ENCODE measurements at regions not wholly inside any gene's neighbourhood (a gene's known extent, or its start where the extent isn't known, plus 50 kb on each side); places are given as distances from the start of the nearest gene placed in this dataset.
A peak's percentile ranks its signal among the peaks of the same experiment; 100 is the strongest.

DNA sequence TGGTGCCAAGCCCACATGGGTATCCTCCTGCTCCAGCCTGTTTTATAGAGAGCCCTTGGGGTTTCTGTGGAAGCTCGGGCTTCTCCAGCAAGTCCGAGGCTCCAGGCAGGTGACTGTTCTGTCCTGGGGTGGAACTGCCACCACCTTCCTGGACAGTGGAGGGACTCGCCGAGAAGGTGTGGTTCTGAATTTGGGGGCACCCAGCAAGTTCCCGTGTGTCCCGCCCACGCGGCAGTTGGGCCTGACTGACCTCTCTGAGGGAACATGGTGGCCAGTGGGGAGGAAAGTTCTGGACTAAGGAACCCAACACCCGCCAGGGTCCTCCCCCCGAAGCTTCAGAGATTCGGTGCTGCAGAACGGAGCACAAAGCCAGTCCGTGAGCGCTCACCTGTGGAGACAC lies 158.1 kb upstream of the C1orf174 start:
- intact Hi-C loops (cut with DNase I) = no loop called here
- Histone ChIP-seq H3K4me1 (ENCODE audit: control insufficient read depth in 2 of 3, insufficient read depth in 2 of 3, low read depth in 1 of 3, low read length in 3 of 3) (no peaks in the 10 kb centered on the region), H3K27ac (ENCODE audit: low read depth in 2 of 2, low read length in 2 of 2) (no peak overlapping the region), H3K9ac (ENCODE audit: low read length in 3 of 3) (no peak overlapping the region), H3K9me3 (ENCODE audit: control insufficient read depth in 2 of 3, insufficient read depth in 1 of 3, low read length in 3 of 3) (no peaks in the 10 kb centered on the region), H3K4me3 (ENCODE audit: low read length in 3 of 3) (no peak overlapping the region), H3K27me3 (ENCODE audit: control insufficient read depth, insufficient read depth, low read length) (no peaks in the 10 kb centered on the region), H3K36me3 (ENCODE audit: control insufficient read depth in 2 of 3, insufficient read depth in 3 of 3, low read length in 3 of 3) (no peaks in the 10 kb centered on the region)
- DNase-seq (peak in 2 of 5 donors; percentile 4 to 31), FAIRE-seq (no peak)
- TF ChIP-seq, protein P1, sequence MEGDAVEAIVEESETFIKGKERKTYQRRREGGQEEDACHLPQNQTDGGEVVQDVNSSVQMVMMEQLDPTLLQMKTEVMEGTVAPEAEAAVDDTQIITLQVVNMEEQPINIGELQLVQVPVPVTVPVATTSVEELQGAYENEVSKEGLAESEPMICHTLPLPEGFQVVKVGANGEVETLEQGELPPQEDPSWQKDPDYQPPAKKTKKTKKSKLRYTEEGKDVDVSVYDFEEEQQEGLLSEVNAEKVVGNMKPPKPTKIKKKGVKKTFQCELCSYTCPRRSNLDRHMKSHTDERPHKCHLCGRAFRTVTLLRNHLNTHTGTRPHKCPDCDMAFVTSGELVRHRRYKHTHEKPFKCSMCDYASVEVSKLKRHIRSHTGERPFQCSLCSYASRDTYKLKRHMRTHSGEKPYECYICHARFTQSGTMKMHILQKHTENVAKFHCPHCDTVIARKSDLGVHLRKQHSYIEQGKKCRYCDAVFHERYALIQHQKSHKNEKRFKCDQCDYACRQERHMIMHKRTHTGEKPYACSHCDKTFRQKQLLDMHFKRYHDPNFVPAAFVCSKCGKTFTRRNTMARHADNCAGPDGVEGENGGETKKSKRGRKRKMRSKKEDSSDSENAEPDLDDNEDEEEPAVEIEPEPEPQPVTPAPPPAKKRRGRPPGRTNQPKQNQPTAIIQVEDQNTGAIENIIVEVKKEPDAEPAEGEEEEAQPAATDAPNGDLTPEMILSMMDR (IDR thresholded peaks at IDR 0.05; ENCODE audit: borderline replicate concordance, extremely low read depth, insufficient read depth) = no peak

DNA sequence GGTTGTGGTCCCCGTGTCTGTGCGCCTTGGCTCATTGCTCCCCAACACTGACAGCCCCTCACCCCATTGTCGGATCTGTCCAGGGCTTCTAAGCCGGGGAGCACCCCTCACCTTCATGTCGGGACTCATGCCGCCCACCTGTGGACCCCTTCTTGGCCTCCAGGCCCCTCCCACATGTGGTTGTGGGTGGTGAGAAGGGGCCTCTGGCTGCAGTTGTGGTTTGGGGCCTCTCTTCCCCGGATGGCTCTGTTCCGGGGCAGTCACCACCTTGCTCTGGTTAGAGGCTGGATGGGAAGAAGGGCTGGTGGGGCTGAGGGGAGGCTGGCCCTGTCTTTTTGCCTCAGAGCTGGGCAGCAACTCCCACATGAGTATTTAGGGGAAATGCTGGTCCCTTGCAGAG lies 158.6 kb upstream of the C1orf174 start:
- FAIRE-seq = no peak
- no peak overlapping the region for H3K4me3 ChIP-seq (ENCODE audit: low read length in 3 of 3)

DNA sequence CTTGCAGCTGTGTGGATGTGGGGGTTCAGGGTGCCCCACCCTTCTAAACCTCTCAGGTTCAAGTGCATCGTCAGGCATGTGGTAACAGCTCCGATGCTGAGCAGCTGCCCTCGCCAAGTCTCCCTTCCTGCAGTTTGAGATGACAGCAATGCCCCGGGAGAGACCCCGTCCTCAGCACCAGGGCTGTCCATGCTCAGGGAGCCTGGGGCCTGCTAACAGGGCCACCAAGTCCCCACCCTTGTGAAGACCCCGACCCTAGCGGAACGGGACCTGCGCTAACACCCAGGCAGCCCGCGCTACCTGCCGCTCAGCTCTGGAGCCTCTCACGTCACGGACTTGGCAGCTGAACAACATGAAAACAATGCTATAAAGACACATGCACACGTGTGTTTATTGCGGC lies 159.2 kb upstream of the C1orf174 start:
- peak in 2 of 5 donors; percentile 3 to 14 for DNase-seq

More for the DNA sequence above, 158.6 kb upstream of the C1orf174 start:
- no peaks in the 10 kb centered on the region for H3K4me1 ChIP-seq (ENCODE audit: control insufficient read depth in 2 of 3, insufficient read depth in 2 of 3, low read depth in 1 of 3, low read length in 3 of 3)
- H3K27me3 ChIP-seq (ENCODE audit: control insufficient read depth, insufficient read depth, low read length) = no peaks in the 10 kb centered on the region
- DNase-seq = peak in 2 of 5 donors; percentile 3 to 20
- H3K9me3 ChIP-seq (ENCODE audit: control insufficient read depth in 2 of 3, insufficient read depth in 1 of 3, low read length in 3 of 3) = no peaks in the 10 kb centered on the region
- H3K27ac ChIP-seq (ENCODE audit: low read depth in 2 of 2, low read length in 2 of 2) = no peak overlapping the region
- no peak overlapping the region for H3K9ac ChIP-seq (ENCODE audit: low read length in 3 of 3)
- no peaks in the 10 kb centered on the region for H3K36me3 ChIP-seq (ENCODE audit: control insufficient read depth in 2 of 3, insufficient read depth in 3 of 3, low read length in 3 of 3)
- intact Hi-C loops (cut with DNase I) = no loop called here
- TF ChIP-seq, protein P1 (IDR thresholded peaks at IDR 0.05; ENCODE audit: borderline replicate concordance, extremely low read depth, insufficient read depth) = no peak

More for the DNA sequence above, 159.2 kb upstream of the C1orf174 start:
- Histone ChIP-seq H3K4me1 (ENCODE audit: control insufficient read depth in 2 of 3, insufficient read depth in 2 of 3, low read depth in 1 of 3, low read length in 3 of 3) (no peaks in the 10 kb centered on the region), H3K27me3 (ENCODE audit: control insufficient read depth, insufficient read depth, low read length) (no peaks in the 10 kb centered on the region), H3K27ac (ENCODE audit: low read depth in 2 of 2, low read length in 2 of 2) (no peak overlapping the region), H3K4me3 (ENCODE audit: low read length in 3 of 3) (no peak overlapping the region), H3K9ac (ENCODE audit: low read length in 3 of 3) (no peak overlapping the region), H3K36me3 (ENCODE audit: control insufficient read depth in 2 of 3, insufficient read depth in 3 of 3, low read length in 3 of 3) (no peaks in the 10 kb centered on the region), H3K9me3 (ENCODE audit: control insufficient read depth in 2 of 3, insufficient read depth in 1 of 3, low read length in 3 of 3) (no peaks in the 10 kb centered on the region)
- FAIRE-seq = no peak
- TF ChIP-seq, protein P1 (IDR thresholded peaks at IDR 0.05; ENCODE audit: borderline replicate concordance, extremely low read depth, insufficient read depth) = no peak
- intact Hi-C loops (cut with DNase I) = no loop called here

All from kidney (tissue), 13 donors.